ENCODE measurements at regions not wholly inside any gene's neighbourhood (a gene's known extent, or its start where the extent isn't known, plus 50 kb on each side); places are given as distances from the start of the nearest gene placed in this dataset.

- H3K36me3 ChIP-seq (ENCODE audit: control insufficient read depth, insufficient read depth, low read length) = no peaks in the 10 kb centered on the region
- no peaks in the 10 kb centered on the region for H3K9me3 Mint-ChIP-seq (ENCODE audit: unreplicated experiment)
- H3K4me1 ChIP-seq = no peaks in the 10 kb centered on the region
- BruUV-seq (replicated peaks) = no TSS peak
- intact Hi-C loops (cut with micrococcal nuclease; ENCODE audit: unreplicated experiment) = no loop called here
- H3K4me3 ChIP-seq (ENCODE audit: low read depth, low read length) = no peak overlapping the region
- no peaks in the 10 kb centered on the region for H3K4me1 Mint-ChIP-seq (ENCODE audit: low read depth, unreplicated experiment)
- no peaks in the 10 kb centered on the region for H3K36me3 Mint-ChIP-seq (ENCODE audit: insufficient read depth, unreplicated experiment)
- peaks cover 25% of the 10 kb centered on the region for H3K27me3 Mint-ChIP-seq (ENCODE audit: insufficient read depth, unreplicated experiment)
- no peak for TF ChIP-seq CTCF (IDR thresholded peaks at IDR 0.05; ENCODE audit: insufficient read depth in 1 of 2, low read depth in 1 of 2, low read length in 1 of 2, severe bottlenecking in 1 of 2, unreplicated experiment in 1 of 2)
- H3K4me3 Mint-ChIP-seq (ENCODE audit: unreplicated experiment) = no peak overlapping the region
- DNase-seq = no peak
- H3K27me3 ChIP-seq (replicated peaks; ENCODE audit: control insufficient read depth, insufficient read depth, low read length) = no peaks in the 10 kb centered on the region
- CTCF ChIA-PET = no interaction called here
- 0 out of 2 replicates have a peak, but pooled peaks cover 3% of the 10 kb centered on the region for H3K9me3 ChIP-seq
- no peak overlapping the region for H3K27ac Mint-ChIP-seq (ENCODE audit: unreplicated experiment)
- POLR2A ChIA-PET = no interaction called here
These were observed 82.8 kb upstream of the EEPD1 start for GRCh38 chr7:36070230-36070629.

GRCh38 chr7:36071605-36072004, 81.4 kb upstream of the EEPD1 start:
- H3K36me3 Mint-ChIP-seq (ENCODE audit: insufficient read depth, unreplicated experiment) = no peaks in the 10 kb centered on the region
- no peak overlapping the region for H3K4me3 Mint-ChIP-seq (ENCODE audit: unreplicated experiment)
- Histone ChIP-seq H3K4me3 (ENCODE audit: low read depth, low read length) (no peak overlapping the region), H3K27me3 (replicated peaks; ENCODE audit: control insufficient read depth, insufficient read depth, low read length) (no peaks in the 10 kb centered on the region), H3K36me3 (ENCODE audit: control insufficient read depth, insufficient read depth, low read length) (no peaks in the 10 kb centered on the region), H3K9me3 (no peaks in the 10 kb centered on the region), H3K4me1 (no peaks in the 10 kb centered on the region)
- no peak for TF ChIP-seq CTCF (IDR thresholded peaks at IDR 0.05; ENCODE audit: insufficient read depth in 1 of 2, low read depth in 1 of 2, low read length in 1 of 2, severe bottlenecking in 1 of 2, unreplicated experiment in 1 of 2)
- no peak overlapping the region for H3K27ac Mint-ChIP-seq (ENCODE audit: unreplicated experiment)
- H3K9me3 Mint-ChIP-seq (ENCODE audit: unreplicated experiment) = no peaks in the 10 kb centered on the region
- no peaks in the 10 kb centered on the region for H3K4me1 Mint-ChIP-seq (ENCODE audit: low read depth, unreplicated experiment)
- BruUV-seq (replicated peaks) = no TSS peak
- POLR2A ChIA-PET = no interaction called here
- H3K27me3 Mint-ChIP-seq (ENCODE audit: insufficient read depth, unreplicated experiment) = peaks cover 25% of the 10 kb centered on the region
- no peak for DNase-seq
- CTCF ChIA-PET = no interaction called here
- intact Hi-C loops (cut with micrococcal nuclease; ENCODE audit: unreplicated experiment) = no loop called here

- Histone ChIP-seq H3K36me3 (ENCODE audit: control insufficient read depth, insufficient read depth, low read length) (no peaks in the 10 kb centered on the region), H3K27me3 (replicated peaks; ENCODE audit: control insufficient read depth, insufficient read depth, low read length) (no peaks in the 10 kb centered on the region), H3K4me3 (ENCODE audit: low read depth, low read length) (no peak overlapping the region), H3K9me3 (no peaks in the 10 kb centered on the region), H3K4me1 (no peaks in the 10 kb centered on the region)
- DNase-seq = no peak
- H3K4me1 Mint-ChIP-seq (ENCODE audit: low read depth, unreplicated experiment) = no peaks in the 10 kb centered on the region
- no peak overlapping the region for H3K4me3 Mint-ChIP-seq (ENCODE audit: unreplicated experiment)
- ChIA-PET POLR2A (no interaction called here), CTCF (no interaction called here)
- H3K9me3 Mint-ChIP-seq (ENCODE audit: unreplicated experiment) = no peaks in the 10 kb centered on the region
- intact Hi-C loops (cut with micrococcal nuclease; ENCODE audit: unreplicated experiment) = no loop called here
- H3K36me3 Mint-ChIP-seq (ENCODE audit: insufficient read depth, unreplicated experiment) = no peaks in the 10 kb centered on the region
- peaks cover 25% of the 10 kb centered on the region for H3K27me3 Mint-ChIP-seq (ENCODE audit: insufficient read depth, unreplicated experiment)
- no peak overlapping the region for H3K27ac Mint-ChIP-seq (ENCODE audit: unreplicated experiment)
- TF ChIP-seq CTCF (IDR thresholded peaks at IDR 0.05; ENCODE audit: insufficient read depth in 1 of 2, low read depth in 1 of 2, low read length in 1 of 2, severe bottlenecking in 1 of 2, unreplicated experiment in 1 of 2) = no peak
- no TSS peak for BruUV-seq (replicated peaks)
These were observed 80.4 kb upstream of the EEPD1 start for GRCh38 chr7:36072620-36073019.
